Esophagus muscularis mucosa (tissue), 4 donors: ENCODE measurements at regions not wholly inside any gene's neighbourhood (a gene's known extent, or its start where the extent isn't known, plus 50 kb on each side); places are given as distances from the start of the nearest gene placed in this dataset.

Source experiments
- DNase-seq: peaks from one replicate; pipeline ENCODE4 v3.0.0-alpha.2; 2017; ENCODE audit errors: extremely low spot score
- H3K27ac ChIP-seq, 4 donors: fragments of 200-600 bp; sonication (generic); replicated peaks in 1 of 4; 1 replicate in 3 of 4; 2 replicates in 1 of 4; pipeline ENCODE4 v1.5.1; 2016 to 2019; ENCODE audit warnings: mild to moderate bottlenecking in 1 of 4
- H3K27me3 ChIP-seq, 4 donors: fragments of 200-600 bp; sonication (generic); one replicate each; pipeline versions ENCODE4 v1.5.1 to v1.6.0; 2016 to 2019
- H3K36me3 ChIP-seq, 4 donors: fragments of 200-600 bp; sonication (generic); one replicate each; pipeline ENCODE4 v1.5.1; 2016 to 2019
- H3K4me1 ChIP-seq, 4 donors: fragments of 200-600 bp; sonication (generic); one replicate each; pipeline ENCODE4 v1.5.1; 2016 to 2019
- H3K4me3 ChIP-seq, 4 donors: fragments of 200-600 bp; sonication (generic); 1 replicate in 2 of 4; 2 replicates in 2 of 4; pipeline ENCODE4 v1.5.1; 2016 to 2019; ENCODE audit warnings: mild to moderate bottlenecking in 4 of 4, moderate library complexity in 1 of 4
- H3K9me3 ChIP-seq, 4 donors: fragments of 200-600 bp; sonication (generic); 1 replicate in 3 of 4; 2 replicates in 1 of 4; pipeline ENCODE4 v1.5.1; 2016 to 2019
- EP300 ChIP-seq: sonication (generic); formaldehyde crosslinking; IDR thresholded peaks from one replicate; pipeline ENCODE4 v1.6.1; 2017; ENCODE audit warnings: antibody characterized with exemption
- POLR2A ChIP-seq: fragments of 450-650 bp; IDR thresholded peaks from one replicate; pipeline ENCODE4 v1.6.1; 2017; ENCODE audit warnings: antibody characterized with exemption, moderate library complexity, mild to moderate bottlenecking, low read depth
- POLR2AphosphoS5 ChIP-seq, 2 donors: sonication (generic); formaldehyde crosslinking; IDR thresholded peaks; one replicate each; pipeline ENCODE4 v1.6.1; 2017; ENCODE audit warnings: antibody characterized with exemption in 2 of 2
- WGBS: methylation state at CpG from one replicate; pipeline ENCODE4 v1.1.5; 2018; 5-methylcytosine and 5-hydroxymethylcytosine counted together
- intact Hi-C: fragments of 100-400 bp; cut with DNase I; formaldehyde crosslinking; loops from one replicate; pipeline ENCODE4 v1.15.1; 2023
- TF ChIP-seq, protein P1 (sequence below), 3 experiments: fragments of 200-600 bp in 2 of 3; fragments of 450-650 bp in 1 of 3; sonication (generic) in 2 of 3; IDR thresholded peaks; one replicate each; pipeline ENCODE4 v1.5.1; 2017 to 2019; ENCODE audit warnings: antibody characterized with exemption in 3 of 3, mild to moderate bottlenecking in 2 of 3, moderate library complexity in 1 of 3

GRCh38 chr6:28774292-28775051, 149.3 kb downstream of the TRIM27 start:
- TF ChIP-seq POLR2AphosphoS5 (IDR thresholded peaks at IDR 0.05) (no peak), POLR2A (no peak), EP300 (no peak)
- TF ChIP-seq, protein P1, sequence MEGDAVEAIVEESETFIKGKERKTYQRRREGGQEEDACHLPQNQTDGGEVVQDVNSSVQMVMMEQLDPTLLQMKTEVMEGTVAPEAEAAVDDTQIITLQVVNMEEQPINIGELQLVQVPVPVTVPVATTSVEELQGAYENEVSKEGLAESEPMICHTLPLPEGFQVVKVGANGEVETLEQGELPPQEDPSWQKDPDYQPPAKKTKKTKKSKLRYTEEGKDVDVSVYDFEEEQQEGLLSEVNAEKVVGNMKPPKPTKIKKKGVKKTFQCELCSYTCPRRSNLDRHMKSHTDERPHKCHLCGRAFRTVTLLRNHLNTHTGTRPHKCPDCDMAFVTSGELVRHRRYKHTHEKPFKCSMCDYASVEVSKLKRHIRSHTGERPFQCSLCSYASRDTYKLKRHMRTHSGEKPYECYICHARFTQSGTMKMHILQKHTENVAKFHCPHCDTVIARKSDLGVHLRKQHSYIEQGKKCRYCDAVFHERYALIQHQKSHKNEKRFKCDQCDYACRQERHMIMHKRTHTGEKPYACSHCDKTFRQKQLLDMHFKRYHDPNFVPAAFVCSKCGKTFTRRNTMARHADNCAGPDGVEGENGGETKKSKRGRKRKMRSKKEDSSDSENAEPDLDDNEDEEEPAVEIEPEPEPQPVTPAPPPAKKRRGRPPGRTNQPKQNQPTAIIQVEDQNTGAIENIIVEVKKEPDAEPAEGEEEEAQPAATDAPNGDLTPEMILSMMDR (IDR thresholded peaks at IDR 0.05): no peak
- Histone ChIP-seq H3K9me3 (no peaks in the 10 kb centered on the region), H3K4me3 (no peak overlapping the region), H3K4me1 (peaks cover 0 to 8% (median 3%) of the 10 kb centered on the region in 4 donors), H3K27ac (no peak overlapping the region), H3K27me3 (peaks cover 0 to 98% (median 72%) of the 10 kb centered on the region in 4 donors), H3K36me3 (no peaks in the 10 kb centered on the region)
- DNase-seq: peak; percentile 45
- intact Hi-C loops: no loop called here
- 12% methylated on average over 23 of the region's 23 CpGs for WGBS

DNA sequence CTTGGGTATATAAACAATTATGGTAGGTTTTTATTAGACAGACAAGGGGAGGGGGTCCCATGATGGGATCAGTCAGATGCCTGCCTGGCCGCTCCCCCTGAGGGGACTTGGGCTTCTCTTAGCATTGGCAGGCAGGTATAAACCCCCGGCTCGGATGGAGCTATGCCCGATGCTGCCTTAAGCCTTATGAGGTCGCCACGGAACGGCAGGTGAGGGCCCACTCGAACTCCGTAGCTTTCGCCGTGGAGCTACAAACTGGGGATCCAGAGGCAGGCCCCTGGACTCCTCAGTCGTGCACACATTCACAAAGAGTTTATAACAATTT, 148.8 kb downstream of the TRIM27 start:
- peak; percentile 37 for DNase-seq
- Histone ChIP-seq H3K27ac (no peak overlapping the region), H3K9me3 (no peaks in the 10 kb centered on the region), H3K4me3 (no peak overlapping the region), H3K4me1 (peaks cover 0 to 8% (median 3%) of the 10 kb centered on the region in 4 donors), H3K27me3 (peaks cover 0 to 98% (median 74%) of the 10 kb centered on the region in 4 donors), H3K36me3 (no peaks in the 10 kb centered on the region)
- 3% methylated on average over 7 of the region's 12 CpGs for WGBS
- intact Hi-C loops: no loop called here
- no peak for TF ChIP-seq POLR2A
- TF ChIP-seq, protein P1 (IDR thresholded peaks at IDR 0.05): no peak
- TF ChIP-seq POLR2AphosphoS5 (IDR thresholded peaks at IDR 0.05): no peak
- no peak for TF ChIP-seq EP300

- intact Hi-C loops: no loop called here
- Histone ChIP-seq H3K4me1 (peaks cover 0 to 8% (median 3%) of the 10 kb centered on the region in 4 donors), H3K4me3 (no peak overlapping the region), H3K27ac (no peak overlapping the region), H3K27me3 (peaks cover 0 to 98% (median 77%) of the 10 kb centered on the region in 4 donors), H3K9me3 (no peaks in the 10 kb centered on the region), H3K36me3 (no peaks in the 10 kb centered on the region)
- DNase-seq: peak; percentile 57
- TF ChIP-seq POLR2AphosphoS5 (IDR thresholded peaks at IDR 0.05): no peak
- under 1% methylated on average over 35 of the region's 39 CpGs for WGBS
These were observed 148.2 kb downstream of the TRIM27 start for GRCh38 chr6:28775405-28776129.

- H3K36me3 ChIP-seq: no peaks in the 10 kb centered on the region
- no peak overlapping the region for H3K4me3 ChIP-seq
- DNase-seq: no peak
- H3K27ac ChIP-seq: no peak overlapping the region
- peaks cover 0 to 9% (median 3%) of the 10 kb centered on the region in 4 donors for H3K4me1 ChIP-seq
- peaks cover 0 to under 1% (median 0%) of the 10 kb centered on the region in 4 donors for H3K9me3 ChIP-seq
- H3K27me3 ChIP-seq: peaks cover 0 to 96% (median 76%) of the 10 kb centered on the region in 4 donors
- TF ChIP-seq POLR2AphosphoS5 (IDR thresholded peaks at IDR 0.05) (no peak), EP300 (no peak), POLR2A (no peak)
- 4% methylated on average over 17 of the region's 17 CpGs for WGBS
- intact Hi-C loops: no loop called here
These were observed 147.3 kb downstream of the TRIM27 start for GRCh38 chr6:28776269-28777146.

DNA sequence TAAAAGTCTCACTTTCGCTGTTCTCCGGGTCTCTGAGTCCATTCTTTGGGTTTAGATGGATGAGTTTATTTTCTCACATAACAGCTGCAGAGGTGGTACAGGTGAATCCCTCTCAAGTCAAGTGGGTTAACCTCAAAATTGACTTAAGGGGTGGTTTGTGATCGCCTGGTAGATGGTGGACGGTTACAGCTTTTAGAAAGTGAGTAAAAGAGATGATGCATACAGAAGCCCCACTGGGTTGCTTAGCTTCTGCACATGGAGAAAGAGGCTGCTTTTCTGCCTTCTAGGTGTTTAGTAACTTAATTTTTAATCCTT, 146.7 kb downstream of the TRIM27 start:
- H3K27me3 ChIP-seq: peaks cover 0 to 96% (median 74%) of the 10 kb centered on the region in 4 donors
- no peaks in the 10 kb centered on the region for H3K36me3 ChIP-seq
- no peak overlapping the region for H3K27ac ChIP-seq
- peaks cover 0 to 6% (median 0%) of the 10 kb centered on the region in 4 donors for H3K9me3 ChIP-seq
- no peak overlapping the region for H3K4me3 ChIP-seq
- intact Hi-C loops: no loop called here
- no peak for TF ChIP-seq EP300
- TF ChIP-seq, protein P1 (IDR thresholded peaks at IDR 0.05): no peak
- no peak for TF ChIP-seq POLR2A
- TF ChIP-seq POLR2AphosphoS5 (IDR thresholded peaks at IDR 0.05): no peak
- DNase-seq: peak; percentile 64
- WGBS: 2% methylated on average over 4 of the region's 4 CpGs
- H3K4me1 ChIP-seq: peaks cover 0 to 11% (median 3%) of the 10 kb centered on the region in 4 donors
